Sigmoid colon (tissue), 4 donors: ENCODE measurements at regions not wholly inside any gene's neighbourhood (a gene's known extent, or its start where the extent isn't known, plus 50 kb on each side); places are given as distances from the start of the nearest gene placed in this dataset.

ENCODE experiments used
- POLR2AphosphoS5 ChIP-seq, 4 donors: sonication (generic); formaldehyde crosslinking; IDR thresholded peaks; one replicate each; pipeline ENCODE4 v1.6.1; 2017; ENCODE audit warnings: antibody characterized with exemption in 4 of 4
- TF ChIP-seq, protein P1 (sequence below), 4 experiments: fragments of 450-650 bp in 3 of 4; fragments of 200-600 bp in 1 of 4; IDR thresholded peaks; one replicate each; pipeline ENCODE4 v1.5.1; 2016 to 2019; ENCODE audit warnings: antibody characterized with exemption in 4 of 4, mild to moderate bottlenecking in 3 of 4, moderate library complexity in 2 of 4

GRCh38 chr2:116680256-116680936, 1134.1 kb upstream of the DDX18 start:
- TF ChIP-seq, protein P1, sequence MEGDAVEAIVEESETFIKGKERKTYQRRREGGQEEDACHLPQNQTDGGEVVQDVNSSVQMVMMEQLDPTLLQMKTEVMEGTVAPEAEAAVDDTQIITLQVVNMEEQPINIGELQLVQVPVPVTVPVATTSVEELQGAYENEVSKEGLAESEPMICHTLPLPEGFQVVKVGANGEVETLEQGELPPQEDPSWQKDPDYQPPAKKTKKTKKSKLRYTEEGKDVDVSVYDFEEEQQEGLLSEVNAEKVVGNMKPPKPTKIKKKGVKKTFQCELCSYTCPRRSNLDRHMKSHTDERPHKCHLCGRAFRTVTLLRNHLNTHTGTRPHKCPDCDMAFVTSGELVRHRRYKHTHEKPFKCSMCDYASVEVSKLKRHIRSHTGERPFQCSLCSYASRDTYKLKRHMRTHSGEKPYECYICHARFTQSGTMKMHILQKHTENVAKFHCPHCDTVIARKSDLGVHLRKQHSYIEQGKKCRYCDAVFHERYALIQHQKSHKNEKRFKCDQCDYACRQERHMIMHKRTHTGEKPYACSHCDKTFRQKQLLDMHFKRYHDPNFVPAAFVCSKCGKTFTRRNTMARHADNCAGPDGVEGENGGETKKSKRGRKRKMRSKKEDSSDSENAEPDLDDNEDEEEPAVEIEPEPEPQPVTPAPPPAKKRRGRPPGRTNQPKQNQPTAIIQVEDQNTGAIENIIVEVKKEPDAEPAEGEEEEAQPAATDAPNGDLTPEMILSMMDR (IDR thresholded peaks at IDR 0.05), result no peak
- no peak for TF ChIP-seq POLR2AphosphoS5 (IDR thresholded peaks at IDR 0.05)
